ENCODE measurements at regions not wholly inside any gene's neighbourhood (a gene's known extent, or its start where the extent isn't known, plus 50 kb on each side); places are given as distances from the start of the nearest gene placed in this dataset.
"Not testable (repeated sequence)": the region's sequence is repeated elsewhere in the genome, so short reads cannot be mapped to it uniquely, and the experiment has no call there.

- Histone ChIP-seq H3K4me2 (no peak overlapping the region), H3K4me1 (peaks cover 26% of the 10 kb centered on the region), H3K4me3 (no peak overlapping the region), H3K27ac (peak overlapping the region; percentile 21 to 69; a peak in 4 of 6 replicates), H3K9me3 (no peaks in the 10 kb centered on the region)
- DNase-seq (ENCODE audit: low read depth in 1 of 2, low spot score in 1 of 2), result no peak
- TF ChIP-seq MAFK (IDR thresholded peaks at IDR 0.05; ENCODE audit: partially characterized antibody) (peak; percentile 10), KDM5A (IDR thresholded peaks at IDR 0.05) (no peak), POLR2A (IDR thresholded peaks at IDR 0.05; ENCODE audit: low read length) (no peak)
- ATAC-seq, result no peak
- ChIA-PET POLR2A (no interaction called here), CTCF (no interaction called here)
- WGBS (ENCODE audit: missing lambda C conversion rate), result 68% methylated on average over 1 of the region's 1 CpG
- FAIRE-seq, result no peak
These were observed 121.8 kb upstream of the TNFSF4 start for GRCh38 chr1:173328961-173329360.

GRCh38 chr1:173329726-173330125 is 122.6 kb upstream of the TNFSF4 start:
- peaks cover 26% of the 10 kb centered on the region for H3K4me1 ChIP-seq
- H3K27ac ChIP-seq, result peak overlapping the region; percentile 21 to 69
- TF ChIP-seq HOXB13 (CRISPR knock-in tag; IDR thresholded peaks at IDR 0.05; ENCODE audit: low read depth), result no peak
- TF ChIP-seq MAFK (IDR thresholded peaks at IDR 0.05; ENCODE audit: partially characterized antibody), result peak; percentile 55
- TF ChIP-seq POLR2AphosphoS2 (conservative IDR thresholded peaks at IDR 0.05; ENCODE audit: low read length), result no peak
- TF ChIP-seq HEYL (CRISPR knock-in tag; IDR thresholded peaks at IDR 0.05), result no peak
- DNase-seq (ENCODE audit: low read depth in 1 of 2, low spot score in 1 of 2), result peak in 1 of 2 experiments; percentile 38
- ATAC-seq, result no peak; a peak in 2 of 6 replicates
- H3K4me3 ChIP-seq, result no peak overlapping the region
- FAIRE-seq, result no peak
- ChIA-PET CTCF (no interaction called here), POLR2A (no interaction called here)
- no peaks in the 10 kb centered on the region for H3K9me3 ChIP-seq
- H3K4me2 ChIP-seq, result peak overlapping the region; percentile 40
- 7% methylated on average over 1 of the region's 1 CpG for WGBS (ENCODE audit: missing lambda C conversion rate)

- DNase-seq (ENCODE audit: low read depth in 1 of 2, low spot score in 1 of 2) (peak; percentile 18 to 59), ATAC-seq (peak; percentile 30 to 58; a peak in 2 of 6 replicates), FAIRE-seq (no peak)
- H3K4me2 ChIP-seq, result peak overlapping the region; percentile 40
- H3K4me3 ChIP-seq, result no peak overlapping the region
- WGBS (ENCODE audit: missing lambda C conversion rate), result 96% methylated on average over 3 of the region's 3 CpGs
- no peak for TF ChIP-seq KDM1A (IDR thresholded peaks at IDR 0.05; ENCODE audit: low read depth)
- no peak for TF ChIP-seq GATA3 (IDR thresholded peaks at IDR 0.05; ENCODE audit: borderline replicate concordance)
- TF ChIP-seq MAX (IDR thresholded peaks at IDR 0.05), result no peak
- TF ChIP-seq EHF (CRISPR knock-in tag; IDR thresholded peaks at IDR 0.05), result no peak
- no peak for TF ChIP-seq NPAS2 (CRISPR knock-in tag; IDR thresholded peaks at IDR 0.05; ENCODE audit: borderline replicate concordance)
- TF ChIP-seq FOSL2 (IDR thresholded peaks at IDR 0.05), result peak; percentile 25; the same call in 1 of the 2 replicates
- TF ChIP-seq FOSL2 (CRISPR knock-in tag; IDR thresholded peaks at IDR 0.05), result peak; percentile 46; the same call in 1 of the 2 replicates
- no peak for TF ChIP-seq ATOH8 (CRISPR knock-in tag; IDR thresholded peaks at IDR 0.05; ENCODE audit: low read depth)
- no peak for TF ChIP-seq CEBPB (IDR thresholded peaks at IDR 0.05)
- TF ChIP-seq BCL3 (IDR thresholded peaks at IDR 0.05), result no peak
- TF ChIP-seq JUNB (IDR thresholded peaks at IDR 0.05), result peak; percentile 45; the same call in 1 of the 2 replicates
- H3K4me1 ChIP-seq, result peaks cover 26% of the 10 kb centered on the region
- no peaks in the 10 kb centered on the region for H3K9me3 ChIP-seq
- POLR2A ChIA-PET, result no interaction called here
- H3K27ac ChIP-seq, result peak overlapping the region; percentile 21 to 83
- CTCF ChIA-PET, result no interaction called here
These were observed 123.2 kb upstream of the TNFSF4 start for GRCh38 chr1:173330149-173330951.

- CTCF ChIA-PET, result interaction anchor here (1.1 to 1.5 kb wide), 2 partner anchors 13 to 89 kb away, joined by 3 read pairs; no protein-coding TSS in a partner anchor
- H3K4me3 ChIP-seq, FAIRE-seq, ATAC-seq, POLR2A ChIA-PET, H3K9me3 ChIP-seq: not testable (repeated sequence)
- WGBS (ENCODE audit: missing lambda C conversion rate), result 85% methylated on average over 10 of the region's 10 CpGs
- peak in 1 of 2 experiments; percentile 10 for DNase-seq (ENCODE audit: low read depth in 1 of 2, low spot score in 1 of 2)
- Histone ChIP-seq H3K27ac (peak overlapping the region; percentile 3 to 83), H3K4me1 (peaks cover 26% of the 10 kb centered on the region), H3K4me2 (peak overlapping the region; percentile 40)
These were observed 123.9 kb upstream of the TNFSF4 start for GRCh38 chr1:173330952-173331548.
